ENCODE measurements at regions not wholly inside any gene's neighbourhood (a gene's known extent, or its start where the extent isn't known, plus 50 kb on each side); places are given as distances from the start of the nearest gene placed in this dataset.
"Not testable (repeated sequence)": the region's sequence is repeated elsewhere in the genome, so short reads cannot be mapped to it uniquely, and the experiment has no call there.

GRCh38 chr2:234272069-234272850 is 221.8 kb downstream of the SPP2 start:
- DNase-seq, result no peak

DNA sequence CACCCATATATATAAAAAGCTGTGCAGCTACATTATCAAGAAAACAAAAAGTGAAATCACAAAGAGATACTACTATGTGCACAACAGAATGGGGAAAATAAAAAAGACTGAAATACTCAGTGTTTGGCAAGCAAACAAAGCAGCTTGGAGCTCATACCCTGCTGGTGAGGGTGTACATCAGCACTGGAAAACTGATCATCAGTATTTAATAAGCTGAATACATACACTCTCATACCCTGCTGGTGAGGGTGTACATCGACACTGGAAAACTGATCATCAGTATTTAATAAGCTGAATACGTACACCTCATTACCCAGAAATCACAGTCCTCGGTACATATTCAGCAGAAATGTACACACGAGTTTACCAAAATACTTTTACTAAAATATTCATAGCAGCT is 220.8 kb downstream of the SPP2 start:
- DNase-seq, result no peak

DNA sequence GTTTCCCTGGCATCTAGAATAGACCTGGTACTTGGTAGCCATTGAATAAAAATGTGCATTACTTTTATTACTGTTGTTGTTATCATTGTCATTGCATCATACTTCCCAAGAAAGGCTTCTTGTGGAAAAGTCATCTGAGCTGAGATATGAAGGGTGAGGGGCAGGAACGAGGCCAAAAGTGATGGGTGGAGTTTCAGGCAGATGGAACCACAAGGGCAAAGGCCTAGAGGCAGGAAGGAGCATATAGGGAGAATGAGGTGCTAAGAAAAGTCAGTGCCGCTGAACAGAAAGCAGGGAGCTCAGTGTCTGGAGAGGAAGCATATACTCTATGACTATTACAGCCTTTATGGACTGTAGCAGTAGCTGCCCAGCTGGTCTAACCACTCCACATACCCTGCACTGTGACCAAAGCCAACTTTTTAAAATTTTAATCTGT is 219.3 kb downstream of the SPP2 start:
- DNase-seq, result no peak

GRCh38 chr2:234267534-234267933 is 217.0 kb downstream of the SPP2 start:
- DNase-seq, result no peak

DNA sequence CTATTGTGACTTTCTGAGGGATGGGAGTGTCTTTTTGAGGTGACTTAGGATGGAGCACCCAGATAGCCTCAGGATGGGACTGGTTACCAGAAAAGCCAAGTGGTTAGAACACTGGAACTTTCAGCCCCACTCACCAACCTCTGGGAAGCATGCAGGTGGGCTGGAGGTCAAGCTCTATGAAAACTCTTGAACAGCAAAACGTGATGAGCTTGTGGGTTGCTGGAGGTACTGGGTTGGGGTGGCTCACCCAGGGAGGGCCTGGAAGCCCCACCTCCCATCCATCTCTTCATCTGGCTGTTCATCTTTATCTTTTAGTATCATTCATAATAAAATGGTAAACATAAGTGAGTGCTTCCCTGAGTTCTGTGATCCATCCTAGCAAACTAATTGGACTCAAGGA is 216.4 kb downstream of the SPP2 start:
- DNase-seq, result no peak

DNA sequence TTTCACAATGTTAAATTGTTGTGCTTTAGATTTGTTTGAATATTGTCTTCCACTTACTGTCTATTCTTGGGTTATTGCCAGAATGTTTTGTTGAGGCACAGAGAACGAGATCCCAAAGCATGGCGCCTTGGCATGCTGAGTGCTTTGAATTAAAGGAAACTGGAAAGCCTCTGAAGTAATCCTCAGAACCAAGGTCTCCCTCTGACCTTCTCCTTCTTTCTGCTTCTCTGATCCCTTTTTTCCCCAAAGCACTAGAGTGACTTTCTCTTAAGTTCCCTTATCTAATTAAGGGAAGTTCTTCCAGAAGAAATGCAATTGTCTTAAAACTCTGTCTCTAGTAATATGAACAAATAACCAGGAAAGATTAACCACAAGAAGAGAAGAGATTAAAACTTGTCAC is 214.7 kb downstream of the SPP2 start:
- DNase-seq, result no peak

DNA sequence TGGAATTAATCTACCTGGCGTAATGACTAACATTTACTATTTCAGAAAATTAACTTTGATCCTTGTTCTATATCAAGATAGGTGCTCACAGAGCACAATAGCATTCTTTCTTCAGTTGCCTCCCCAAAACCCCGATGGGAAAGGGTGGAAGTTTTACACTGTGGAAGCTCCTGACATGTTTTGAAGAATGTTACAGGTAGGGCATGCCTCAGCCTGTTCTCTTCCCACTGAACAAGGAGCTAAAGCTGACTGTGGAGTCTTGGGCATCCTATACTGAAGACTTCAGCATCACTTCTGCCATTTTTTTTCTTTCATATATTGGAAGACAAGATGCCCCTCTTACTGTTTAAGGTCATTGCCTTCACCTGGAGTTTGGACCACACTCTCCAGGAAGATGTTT is 211.2 kb downstream of the SPP2 start:
- DNase-seq, result no peak

DNA sequence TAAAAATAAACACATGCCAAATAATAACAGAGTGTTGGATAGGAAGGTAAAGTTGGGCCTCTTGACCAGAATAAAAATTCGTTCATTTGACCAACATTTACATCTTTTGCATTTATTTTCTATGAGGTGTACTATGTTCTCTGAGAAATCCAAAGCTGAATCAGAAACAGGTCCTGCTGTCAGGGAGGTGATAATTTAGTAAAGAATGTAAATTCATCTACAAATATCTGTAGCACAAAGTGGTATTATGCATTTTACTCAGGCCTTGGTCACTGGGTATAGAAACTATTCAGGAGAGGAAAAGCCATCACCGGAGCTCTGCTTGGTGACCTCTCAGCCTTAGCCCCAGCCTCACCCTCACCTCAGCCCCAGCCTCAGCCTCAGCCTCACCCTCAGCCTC is 208.9 kb downstream of the SPP2 start:
- no peak for DNase-seq

DNA sequence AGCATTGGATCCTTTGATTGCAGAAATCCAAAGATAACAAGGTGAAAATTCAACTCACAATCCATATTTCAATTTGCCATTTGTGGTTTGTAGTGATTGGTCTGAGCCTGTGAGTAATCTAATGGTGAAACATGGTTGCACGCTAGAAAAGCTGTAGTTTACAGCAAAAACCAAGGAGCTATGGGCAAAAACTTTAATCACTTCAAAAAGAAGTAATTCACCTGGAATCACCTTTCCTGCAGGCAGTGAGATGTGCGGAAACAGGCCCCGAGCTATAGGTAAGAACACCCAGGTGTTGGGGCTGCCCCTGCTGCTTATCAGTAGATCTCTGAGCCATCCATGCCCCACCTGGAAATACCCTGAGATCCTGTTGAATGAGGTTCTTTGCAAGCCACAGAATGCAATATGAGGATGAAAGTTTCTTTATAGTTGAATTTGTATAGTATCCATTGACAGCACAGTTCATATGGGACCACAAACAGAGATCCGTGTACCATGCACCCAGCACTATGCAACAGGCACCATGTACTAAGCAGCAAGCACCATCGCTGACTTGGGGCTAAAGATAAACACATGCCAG is 208.2 kb downstream of the SPP2 start:
- no peak for DNase-seq

DNA sequence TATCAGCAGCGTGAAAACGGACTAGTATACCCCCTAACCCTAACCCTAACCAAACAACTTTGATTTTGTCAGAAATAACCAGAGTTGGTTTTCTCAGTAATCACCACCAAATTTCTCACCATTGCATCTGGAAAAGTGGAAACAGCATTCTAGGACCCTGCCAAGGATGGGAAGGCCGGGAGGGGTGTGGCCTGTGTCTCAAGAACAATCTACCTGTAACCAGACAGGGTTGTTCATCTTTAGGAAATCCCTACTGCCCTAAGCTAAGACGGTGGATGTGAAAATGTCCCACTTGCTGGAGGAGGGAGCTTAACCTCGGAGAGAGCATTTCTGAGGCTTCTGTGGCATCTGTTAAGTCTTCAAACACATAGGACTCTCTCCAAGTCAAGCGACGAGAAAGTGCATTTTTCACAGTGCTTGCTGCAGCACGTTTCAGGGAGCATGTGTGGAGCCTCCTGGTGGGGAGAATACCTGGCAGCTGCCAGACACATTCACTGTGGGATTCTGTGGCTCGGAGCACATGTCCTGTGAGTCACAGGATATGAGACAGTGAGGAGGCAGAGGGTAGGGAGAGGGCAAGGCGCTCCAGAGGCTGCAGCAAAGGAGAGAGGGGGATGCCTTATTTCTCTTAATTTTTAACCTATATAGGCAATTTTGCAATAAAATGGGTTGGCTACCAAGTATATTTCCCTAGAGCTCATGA is 207.5 kb downstream of the SPP2 start:
- DNase-seq, result peak; percentile 25

DNA sequence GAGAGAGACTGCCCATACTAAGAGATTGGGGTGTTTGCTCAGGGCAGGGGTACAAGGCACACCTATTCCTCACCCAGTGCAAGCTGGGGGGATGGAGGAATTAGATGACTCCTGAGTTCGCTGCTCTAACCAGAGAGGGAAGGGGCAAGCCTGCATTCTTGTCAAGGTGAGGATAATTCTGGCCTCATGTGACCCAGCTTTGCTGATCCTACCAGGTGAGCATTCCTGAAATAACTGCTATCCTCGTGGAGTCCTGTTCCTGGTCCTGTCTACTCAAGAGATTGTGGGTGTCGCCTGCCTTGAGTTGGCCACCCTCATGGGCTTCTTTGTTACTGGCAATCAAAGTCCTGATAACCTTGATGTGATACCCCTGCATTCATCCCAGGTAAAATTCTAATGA is 206.0 kb downstream of the SPP2 start:
- DNase-seq, result no peak

DNA sequence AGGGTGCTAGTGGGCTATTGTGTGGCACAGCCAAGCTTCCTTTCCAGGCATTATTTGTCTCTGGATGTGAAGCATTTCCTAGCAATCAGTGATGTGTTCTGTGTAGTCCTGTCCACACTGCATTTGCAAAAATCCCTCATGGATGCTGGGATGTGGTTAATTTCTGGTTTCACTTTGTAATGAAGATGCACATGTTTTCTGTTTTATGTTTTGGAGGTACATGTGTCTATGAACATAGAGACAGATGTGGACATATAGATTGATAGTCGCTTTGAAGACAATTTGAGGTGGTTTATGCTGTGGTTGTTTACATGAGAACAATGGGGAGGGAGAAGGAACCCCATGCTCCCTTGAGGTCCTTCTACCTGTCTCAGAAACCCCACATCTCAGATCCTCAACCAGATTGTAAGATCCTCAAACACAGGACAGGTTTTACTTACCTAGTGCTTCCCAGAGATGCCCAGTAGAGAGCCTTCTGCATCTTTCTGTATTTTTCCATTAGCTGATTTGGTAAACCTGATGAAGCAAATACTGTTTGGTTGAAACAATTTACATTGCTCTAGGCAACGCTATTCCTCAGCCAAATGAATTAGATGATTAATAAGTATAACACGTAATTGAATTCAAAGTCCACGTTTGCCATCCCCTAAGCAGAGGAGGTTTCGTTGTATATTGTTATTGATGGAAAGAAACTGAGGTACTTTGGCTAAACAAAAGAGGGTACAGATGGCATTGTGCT is 204.4 kb downstream of the SPP2 start:
- no peak for DNase-seq

GRCh38 chr2:234252772-234253171 is 202.3 kb downstream of the SPP2 start:
- DNase-seq, result no peak

GRCh38 chr2:234251326-234252271 is 201.1 kb downstream of the SPP2 start:
- DNase-seq, result peak; percentile 7

DNA sequence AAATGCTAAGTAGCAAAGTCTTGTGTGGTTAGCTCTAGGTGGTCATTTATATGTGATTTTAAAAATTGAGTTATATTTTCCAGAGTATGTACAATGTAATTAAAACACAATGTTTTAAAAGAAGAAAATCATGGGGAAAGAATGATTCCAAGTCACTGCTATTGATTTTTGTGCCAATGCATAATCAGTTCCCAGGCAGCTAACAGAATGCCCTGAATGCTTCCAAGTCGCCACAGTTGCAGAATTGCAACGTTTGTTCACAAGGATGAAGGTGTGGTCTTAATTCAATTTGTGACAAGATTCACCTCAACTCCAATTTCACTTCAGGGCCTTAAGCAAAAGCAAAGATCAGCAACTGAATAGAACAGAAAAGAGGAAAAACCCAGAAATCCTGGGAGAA is 200.4 kb downstream of the SPP2 start:
- no peak for DNase-seq

GRCh38 chr2:234249873-234250272 is 199.4 kb downstream of the SPP2 start:
- DNase-seq, result no peak

GRCh38 chr2:234249034-234249735 is 198.7 kb downstream of the SPP2 start:
- DNase-seq, result no peak

DNA sequence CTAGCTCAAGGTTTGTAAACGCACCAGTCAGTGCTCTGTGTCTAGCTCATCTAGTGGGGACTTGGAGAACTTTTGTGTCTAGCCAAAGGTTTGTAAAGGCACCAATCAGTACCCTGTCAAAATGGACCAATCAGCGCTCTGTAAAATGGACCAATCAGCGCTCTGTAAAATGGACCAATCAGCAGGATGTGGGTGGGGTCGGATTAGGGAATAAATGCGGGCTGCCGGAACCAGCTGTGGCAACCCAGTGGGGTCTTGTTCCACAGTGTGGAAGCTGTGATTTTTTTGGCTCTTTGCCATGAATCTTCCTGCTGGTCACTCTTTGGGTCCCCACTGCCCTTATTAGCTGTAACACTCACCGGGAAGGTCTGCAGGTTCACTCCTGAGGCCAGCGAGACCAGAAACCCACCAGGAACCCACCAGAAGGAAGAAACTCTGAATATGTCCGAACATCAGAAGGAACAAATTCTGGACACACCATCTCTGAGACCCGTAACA is 197.8 kb downstream of the SPP2 start:
- DNase-seq, result not testable (repeated sequence)

DNA sequence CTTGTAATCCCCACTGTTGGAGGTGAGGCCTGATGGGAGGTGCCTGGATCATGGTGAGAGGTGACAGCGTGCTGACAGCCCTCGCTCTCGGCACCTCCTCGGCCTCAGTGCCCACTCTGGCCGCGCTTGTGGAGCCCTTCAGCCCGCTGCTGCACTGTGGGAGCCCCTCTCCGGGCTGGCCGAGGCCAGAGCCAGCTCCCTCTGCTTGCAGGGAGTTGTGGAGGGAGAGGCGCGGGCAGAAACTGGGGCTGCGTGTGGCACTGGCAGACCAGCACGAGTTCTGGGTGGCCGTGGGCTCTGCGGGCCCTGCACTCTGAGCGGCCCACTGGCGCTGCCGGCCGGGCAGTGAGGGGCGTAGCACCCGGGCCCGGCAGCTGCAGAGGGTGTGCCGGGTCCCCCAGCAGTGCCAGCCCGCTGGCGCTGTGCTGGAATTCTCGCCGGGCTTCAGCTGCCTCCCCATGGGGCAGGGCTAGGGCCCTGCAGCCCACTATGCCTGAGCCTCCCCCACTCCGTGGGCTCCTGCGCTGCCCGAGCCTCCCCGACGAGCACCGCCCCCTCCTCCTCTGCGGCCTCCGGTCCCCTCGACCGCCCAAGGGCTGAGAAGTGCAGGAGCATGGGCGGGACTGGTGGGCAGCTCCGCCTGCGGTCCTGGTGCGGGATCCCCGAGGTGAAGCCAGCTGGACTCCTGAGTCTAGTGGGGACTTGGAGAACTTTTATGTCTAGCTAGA is 197.1 kb downstream of the SPP2 start:
- no peak for DNase-seq

DNA sequence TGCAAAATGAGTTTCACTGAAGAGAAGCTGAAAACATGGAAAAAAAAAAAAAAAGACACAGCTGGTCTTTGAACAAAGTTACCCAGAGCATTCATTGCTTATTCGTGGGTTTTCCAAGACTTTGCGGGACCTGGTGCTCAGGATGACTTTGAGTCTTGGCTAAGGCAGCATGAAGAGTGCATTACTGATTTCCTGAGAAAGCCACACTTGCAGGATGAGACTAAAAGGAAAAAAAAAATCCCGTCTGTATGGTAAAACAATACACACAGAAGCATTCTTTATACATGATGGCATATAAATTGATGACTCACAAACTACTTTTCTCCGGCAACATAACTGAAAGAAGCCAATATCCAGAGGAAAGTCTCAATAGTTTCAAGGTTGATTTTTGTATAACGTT is 195.4 kb downstream of the SPP2 start:
- DNase-seq, result no peak
